ENCODE measurements at regions not wholly inside any gene's neighbourhood (a gene's known extent, or its start where the extent isn't known, plus 50 kb on each side); places are given as distances from the start of the nearest gene placed in this dataset.

DNA sequence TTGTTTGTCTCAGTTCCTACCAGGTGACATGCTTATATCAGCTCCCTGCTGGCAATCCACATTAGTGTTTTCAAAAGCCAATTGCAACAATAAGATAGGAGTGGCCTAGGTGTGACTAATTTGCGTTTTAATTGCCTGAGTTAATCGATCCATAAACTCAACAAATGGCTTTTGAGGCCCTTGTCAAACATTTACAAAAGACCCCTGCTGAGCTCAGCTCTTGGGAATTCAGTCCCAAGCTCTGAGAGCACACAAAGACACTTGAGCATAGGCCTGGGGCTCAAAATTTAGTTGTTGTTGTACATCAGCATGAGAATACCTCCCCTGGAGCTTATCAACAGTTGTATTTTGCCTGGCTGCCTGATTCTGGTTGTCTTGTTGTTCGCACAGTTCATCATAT, 1134.4 kb upstream of the TSPY4 start:
- no peak for DNase-seq (ENCODE audit: low spot score)

DNA sequence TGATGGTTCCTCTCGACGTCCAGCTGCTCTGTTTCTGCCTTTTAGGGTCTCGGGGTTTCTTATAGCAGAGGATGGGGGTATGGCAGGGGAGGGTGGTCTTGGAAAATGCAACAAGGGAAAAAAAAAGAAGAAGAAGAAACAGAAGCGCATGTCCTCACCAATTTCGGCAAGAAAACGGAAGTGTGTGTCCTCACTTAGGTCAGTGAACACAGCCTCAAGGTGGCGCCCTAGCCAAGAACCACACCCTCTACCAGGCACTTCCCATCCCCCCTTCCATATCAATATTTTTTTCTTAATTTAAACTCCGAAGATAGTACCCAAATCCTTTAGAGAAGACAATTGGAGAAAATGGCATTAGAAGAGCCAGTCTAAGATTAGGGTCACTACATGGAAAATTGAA, 1096.1 kb upstream of the TSPY4 start:
- DNase-seq (ENCODE audit: low spot score), result no peak

DNA sequence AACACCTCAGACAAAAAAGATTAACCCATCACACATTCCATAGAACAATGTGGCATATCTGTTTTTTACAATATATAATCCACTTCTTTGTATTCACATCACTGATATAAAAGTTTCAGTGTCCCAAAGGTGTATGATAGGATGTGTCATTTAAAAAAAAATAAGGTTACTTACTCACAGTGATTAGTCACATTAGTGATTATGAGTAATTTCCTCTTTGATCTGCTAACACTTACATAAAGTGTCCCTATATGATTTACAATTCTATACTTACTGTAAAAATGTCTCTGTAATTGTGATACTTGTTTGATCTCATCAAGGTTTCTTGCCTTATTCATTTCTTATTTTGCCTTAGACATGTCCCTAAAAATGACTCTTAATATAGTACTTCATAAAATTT, 1063.5 kb upstream of the TSPY4 start:
- DNase-seq (ENCODE audit: low spot score), result no peak

DNA sequence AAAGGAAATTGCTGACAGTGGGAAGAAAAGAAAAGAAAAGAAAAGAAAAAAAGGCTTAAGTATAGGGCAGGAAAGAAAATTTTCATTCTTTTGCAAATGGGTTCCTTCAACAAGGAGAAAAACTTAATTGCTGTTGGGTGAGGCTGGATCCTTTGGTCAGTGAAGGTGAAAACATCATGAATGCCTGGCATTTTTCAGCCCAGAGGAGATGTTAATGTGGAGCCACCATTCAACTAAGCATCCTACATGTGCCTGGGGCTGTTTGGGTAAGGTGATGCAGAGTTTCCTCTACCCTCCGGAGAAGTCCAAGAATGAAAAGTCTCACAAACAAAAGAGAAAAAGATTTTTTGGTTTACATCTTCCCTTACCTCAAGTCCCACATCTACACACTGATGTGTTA, 1032.2 kb upstream of the TSPY4 start:
- DNase-seq (ENCODE audit: low spot score), result no peak

DNA sequence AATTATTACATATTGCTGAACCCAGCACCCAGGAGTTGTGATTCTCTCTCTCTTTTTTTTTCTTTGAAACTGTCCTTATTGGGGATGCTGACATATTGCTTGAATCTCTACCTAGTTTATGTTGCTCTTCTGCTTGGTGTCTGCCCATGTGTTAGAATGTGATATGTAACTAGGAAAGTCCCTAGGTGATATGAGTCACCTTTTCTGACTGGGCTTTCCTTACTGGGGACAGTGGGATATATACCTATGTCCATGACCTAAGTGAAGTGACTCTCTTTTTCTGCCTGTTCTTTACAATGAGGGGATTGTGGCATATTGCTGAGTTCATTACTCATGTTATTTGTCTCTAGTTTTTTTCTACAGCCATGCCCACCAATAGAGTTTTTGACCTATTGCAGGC, 1013.2 kb upstream of the TSPY4 start:
- no peak for DNase-seq (ENCODE audit: low spot score)

DNA sequence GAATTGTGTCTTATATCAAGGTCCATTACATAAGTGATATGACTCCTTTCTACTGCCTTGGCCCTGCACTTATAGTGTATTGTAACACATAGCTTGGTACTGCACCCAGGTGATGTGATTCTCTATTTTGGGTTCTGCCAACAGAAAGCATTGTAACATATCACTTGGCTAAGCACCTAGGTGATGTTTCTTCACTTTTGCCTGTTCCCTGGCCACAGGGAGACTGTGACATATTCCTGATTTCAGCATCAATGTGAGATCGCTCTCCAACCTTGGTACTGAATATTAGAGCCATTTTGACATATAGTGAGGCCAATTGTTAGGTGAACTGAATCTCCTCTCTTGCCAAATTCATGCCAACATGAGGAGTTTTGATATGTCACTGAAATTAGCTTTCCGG, 1010.3 kb upstream of the TSPY4 start:
- DNase-seq (ENCODE audit: low spot score), result no peak

DNA sequence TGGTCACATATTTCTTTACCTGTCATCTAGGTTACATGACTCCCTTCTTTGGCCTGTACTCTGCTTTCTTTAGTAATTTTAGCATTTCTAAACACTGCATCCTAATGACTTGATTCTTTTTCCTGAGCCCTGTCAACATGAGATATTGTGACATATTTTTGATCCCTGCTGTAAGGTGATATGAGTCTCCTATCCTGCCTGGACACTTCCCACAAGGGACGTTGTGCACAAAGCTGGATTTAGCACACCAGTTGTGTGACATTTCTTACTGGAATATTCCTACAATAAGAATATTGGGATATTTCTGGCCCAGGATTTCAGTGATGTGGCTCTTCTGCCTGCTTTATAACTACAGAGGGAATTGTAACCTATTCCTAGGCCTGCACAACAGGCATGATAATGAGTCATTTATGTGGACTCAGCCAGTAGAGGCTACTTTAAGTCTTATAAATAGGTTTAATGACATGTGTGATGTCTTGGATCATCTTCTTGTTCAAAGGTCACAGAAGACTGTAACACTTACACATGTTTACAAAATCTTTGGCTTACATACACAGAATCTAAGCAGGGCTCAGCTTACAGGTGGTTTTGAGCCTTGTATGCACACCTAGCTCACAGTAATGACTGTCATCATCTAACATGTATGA, 1009.4 kb upstream of the TSPY4 start:
- no peak for DNase-seq (ENCODE audit: low spot score)

DNA sequence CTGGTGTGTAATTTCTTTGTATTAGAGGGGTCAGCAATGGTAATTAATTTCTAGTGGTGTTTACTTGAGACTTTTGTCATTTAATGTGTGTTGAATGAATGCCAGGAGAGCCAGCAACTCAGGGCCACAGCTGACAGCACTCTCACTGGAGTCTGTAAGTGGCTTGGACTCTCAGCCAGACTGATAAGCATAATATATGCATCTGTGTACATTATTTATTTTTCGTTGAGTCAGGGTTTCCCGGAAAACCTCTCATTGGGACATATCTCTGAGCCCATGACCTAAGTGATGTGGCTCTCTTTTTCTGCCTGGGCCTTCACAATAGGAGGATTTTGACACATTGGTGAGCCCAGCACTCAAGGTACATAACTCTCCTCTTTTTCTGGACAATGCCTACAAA, 1007.8 kb upstream of the TSPY4 start:
- DNase-seq (ENCODE audit: low spot score), result no peak

DNA sequence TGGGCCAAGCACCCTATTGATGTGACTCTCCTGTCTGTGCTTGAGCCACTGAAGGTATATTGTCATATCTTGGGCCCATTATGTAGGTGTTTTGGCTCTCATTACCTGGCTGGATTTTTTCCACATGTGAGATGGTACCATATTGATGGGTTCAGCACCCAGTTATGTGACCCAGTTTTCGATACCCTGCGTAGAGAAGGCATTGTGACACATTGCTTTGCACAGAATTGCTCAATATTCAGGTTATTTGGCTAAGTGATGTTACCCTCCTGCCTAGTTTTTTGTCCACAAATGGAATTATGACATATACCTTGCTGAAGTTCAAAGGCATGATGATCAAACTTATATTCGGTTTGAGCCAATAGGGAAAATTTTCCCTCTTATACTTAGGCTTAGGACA, 1007.3 kb upstream of the TSPY4 start:
- no peak for DNase-seq (ENCODE audit: low spot score)

DNA sequence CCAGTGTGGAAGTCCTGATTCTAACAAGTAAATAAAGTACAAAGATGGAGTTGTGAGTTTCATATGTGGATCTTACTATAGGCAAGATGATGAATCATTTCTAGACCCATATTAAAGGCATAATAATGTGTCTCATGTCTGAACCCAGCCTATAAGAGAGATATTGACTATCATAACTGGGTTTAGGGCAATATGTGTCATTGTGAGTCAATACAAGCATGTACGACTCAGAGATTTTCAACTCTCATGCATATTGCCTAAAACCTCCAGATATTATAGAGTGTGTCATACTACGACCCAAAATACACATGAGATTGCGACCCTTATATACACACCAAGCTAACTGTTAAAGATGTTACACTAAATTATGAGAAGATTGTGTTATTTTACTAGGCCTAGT, 1003.9 kb upstream of the TSPY4 start:
- no peak for DNase-seq (ENCODE audit: low spot score)

DNA sequence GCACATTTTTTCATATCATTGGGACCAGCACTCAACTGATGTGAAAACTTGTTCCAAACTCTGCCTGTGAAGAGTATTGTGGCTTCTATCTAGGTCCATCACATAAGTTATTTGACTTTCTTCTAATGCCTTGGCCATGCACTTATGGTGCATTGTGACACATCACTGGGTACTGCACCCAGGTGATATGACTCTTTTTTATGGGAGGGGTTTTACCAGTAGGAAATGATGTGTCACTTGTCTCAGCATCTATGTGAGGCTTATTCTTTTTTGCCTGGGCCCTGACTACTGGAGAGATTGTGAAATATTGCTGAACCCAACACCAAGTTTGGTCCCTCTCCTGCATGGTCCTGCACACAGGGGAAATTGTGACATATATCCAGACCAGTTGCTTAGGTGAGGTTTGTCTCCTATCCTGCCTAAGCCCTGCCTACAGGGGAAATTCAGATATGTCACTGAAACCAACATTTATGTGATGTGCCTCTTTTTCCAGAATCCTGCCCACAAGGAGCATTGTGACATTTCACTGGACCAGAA, 1001.9 kb upstream of the TSPY4 start:
- DNase-seq (ENCODE audit: low spot score), result no peak

DNA sequence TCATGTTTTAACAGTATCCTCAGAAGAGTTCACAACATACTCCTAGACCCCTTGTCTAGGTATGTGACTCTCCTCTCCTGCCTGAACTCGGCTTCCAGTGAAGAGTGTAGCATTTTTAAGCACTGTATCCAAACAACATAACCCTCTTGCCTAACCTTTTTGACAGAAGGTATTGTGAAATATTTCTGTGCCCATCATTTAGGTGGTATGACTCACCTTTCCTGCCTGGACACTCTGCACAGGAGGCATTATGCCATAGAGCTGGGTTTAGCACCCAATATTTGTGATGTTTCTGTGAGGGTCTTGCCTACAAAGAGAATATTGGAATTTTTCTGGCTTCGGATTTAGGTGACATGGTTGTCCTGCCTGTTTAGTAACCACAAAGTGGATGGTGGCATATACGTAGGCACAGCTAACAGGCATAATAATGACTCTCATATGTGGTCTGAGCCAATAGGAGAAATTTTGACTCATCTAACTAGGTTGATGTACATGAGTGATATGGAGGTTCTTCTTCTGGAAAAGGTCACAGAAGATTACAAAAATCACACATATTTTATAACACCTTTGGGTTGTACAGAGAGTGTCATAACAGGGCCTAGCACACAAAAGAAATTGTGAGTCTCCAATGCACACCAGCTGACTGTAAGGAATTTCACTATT, 1001.0 kb upstream of the TSPY4 start:
- no peak for DNase-seq (ENCODE audit: low spot score)

DNA sequence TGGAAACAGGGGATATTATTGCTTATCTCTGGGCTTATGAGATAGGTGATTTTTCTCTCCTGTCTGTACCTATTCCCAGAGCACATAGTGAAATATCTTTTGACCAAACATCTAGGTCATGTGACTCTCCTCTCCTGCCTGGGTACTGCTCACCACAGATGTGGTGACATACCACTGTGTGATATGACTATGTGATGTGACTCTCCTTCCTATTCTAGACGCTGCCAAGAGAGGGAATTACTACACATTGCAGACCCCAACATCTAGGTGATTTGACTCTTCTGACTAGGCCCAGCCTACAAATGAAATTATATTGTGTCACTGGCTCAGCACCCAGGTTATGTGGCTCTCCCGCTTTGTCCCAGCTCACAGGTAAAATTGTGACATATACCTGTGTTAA, 996.3 kb upstream of the TSPY4 start:
- DNase-seq (ENCODE audit: low spot score), result no peak

DNA sequence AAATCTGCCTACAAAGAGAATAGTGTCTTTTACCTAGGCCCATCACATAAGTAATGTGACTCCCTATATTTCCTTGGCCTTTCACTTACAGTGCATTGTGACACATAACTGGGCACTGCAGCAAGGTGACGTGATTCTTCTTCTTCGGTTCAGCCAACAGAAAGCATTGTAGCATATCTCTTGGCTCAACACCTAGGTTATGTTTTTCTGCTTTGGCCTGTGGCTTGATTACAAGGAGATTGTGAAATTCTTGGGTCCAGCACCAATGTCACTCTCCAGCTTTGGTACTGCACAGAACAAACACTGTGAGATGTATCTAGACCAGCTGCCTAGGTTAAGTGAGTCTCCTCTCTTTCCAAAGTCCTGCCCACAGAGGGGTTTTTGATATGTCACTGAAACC, 995.1 kb upstream of the TSPY4 start:
- DNase-seq (ENCODE audit: low spot score), result no peak

DNA sequence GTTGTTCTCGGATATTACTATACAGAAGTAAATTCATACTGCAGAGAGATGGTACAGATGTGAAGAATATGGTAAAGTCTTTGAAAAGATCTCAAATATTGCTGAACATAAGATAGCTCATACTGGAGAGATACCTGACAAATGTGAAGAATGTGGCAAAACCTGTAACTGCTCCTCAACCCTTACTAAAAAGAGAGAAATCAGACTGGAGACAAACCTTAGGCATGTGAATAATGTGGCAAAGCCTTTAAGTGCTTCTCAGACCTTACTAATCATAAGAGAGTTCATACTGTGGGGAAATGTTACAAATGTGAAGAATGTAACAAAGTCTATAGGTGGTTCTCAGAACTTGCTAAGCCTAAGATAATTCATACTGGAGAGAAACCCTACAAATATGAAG, 986.0 kb upstream of the TSPY4 start:
- no peak for DNase-seq (ENCODE audit: low spot score)

DNA sequence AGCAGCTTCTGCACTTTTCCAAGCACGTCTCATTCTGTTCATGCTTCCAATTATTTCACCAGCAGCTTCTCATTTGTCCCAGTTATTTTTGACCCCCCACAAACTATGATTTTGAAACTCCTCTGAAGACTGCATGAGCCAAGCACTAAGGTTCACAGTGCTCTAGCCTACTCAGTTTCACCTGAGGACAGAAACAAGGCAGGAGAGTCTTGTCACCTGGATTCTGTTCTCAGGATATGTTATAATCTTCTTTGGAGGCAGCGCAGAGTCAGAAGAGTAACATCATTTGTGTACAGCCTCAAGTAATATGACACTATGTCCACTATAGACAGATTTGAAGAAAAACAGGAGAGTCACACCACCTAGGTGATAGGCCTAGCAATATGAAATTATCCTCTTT, 985.1 kb upstream of the TSPY4 start:
- no peak for DNase-seq (ENCODE audit: low spot score)

DNA sequence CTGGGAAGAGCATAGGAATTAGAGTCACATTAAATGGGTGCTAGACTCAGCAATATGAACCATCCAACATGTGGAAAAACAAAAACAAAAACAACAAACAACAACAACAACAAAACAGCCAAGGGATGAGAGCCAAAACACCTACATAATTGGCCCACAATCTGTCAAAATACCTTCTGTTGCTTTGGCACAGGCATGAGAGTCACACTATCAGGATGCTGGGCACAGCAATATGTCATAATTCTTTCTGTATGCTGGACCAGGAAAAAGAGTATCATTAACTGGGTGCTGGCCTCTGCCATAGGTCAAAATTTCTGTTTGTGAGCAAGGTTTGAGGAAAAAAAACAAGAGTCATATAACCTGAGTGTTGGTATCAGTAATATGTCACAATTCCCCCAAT, 979.1 kb upstream of the TSPY4 start:
- DNase-seq (ENCODE audit: low spot score), result no peak

DNA sequence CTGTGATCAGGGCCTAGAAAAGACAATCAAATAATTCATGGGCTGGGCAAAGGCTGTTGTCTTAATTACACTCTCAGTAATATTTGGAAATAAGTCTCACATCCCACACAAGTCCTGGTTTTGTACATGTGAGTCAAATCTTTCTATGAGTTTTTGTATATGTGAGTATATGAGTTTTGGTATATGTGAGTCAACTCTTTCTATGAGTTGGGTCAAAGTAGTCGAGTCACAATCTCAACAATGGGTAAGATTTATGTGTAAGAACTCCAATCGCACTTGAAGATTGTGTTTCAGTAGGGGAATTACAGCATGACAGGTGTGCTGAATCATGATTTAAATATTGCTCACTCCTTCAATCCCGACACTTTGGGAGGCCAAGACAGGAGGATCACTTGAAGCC, 975.5 kb upstream of the TSPY4 start:
- no peak for DNase-seq (ENCODE audit: low spot score)

DNA sequence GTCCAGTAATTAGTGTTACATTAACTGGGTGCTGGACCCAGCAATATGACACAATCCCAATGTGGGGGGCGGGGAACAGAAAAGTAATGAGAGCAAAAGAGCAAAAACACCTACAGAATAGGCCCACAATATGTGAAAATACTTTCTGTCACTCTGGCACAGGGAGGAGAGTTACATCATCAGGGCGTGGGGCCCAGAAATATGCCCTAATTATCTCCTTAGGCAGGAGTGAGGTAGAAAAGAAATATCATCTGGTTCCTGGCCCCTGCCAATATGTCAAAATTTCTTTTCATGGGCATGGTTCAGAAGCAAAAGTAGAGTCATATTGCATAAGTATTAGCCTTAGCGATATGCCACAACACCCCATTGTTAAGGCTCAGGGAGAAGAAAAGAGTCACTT, 959.8 kb upstream of the TSPY4 start:
- DNase-seq (ENCODE audit: low spot score), result no peak

DNA sequence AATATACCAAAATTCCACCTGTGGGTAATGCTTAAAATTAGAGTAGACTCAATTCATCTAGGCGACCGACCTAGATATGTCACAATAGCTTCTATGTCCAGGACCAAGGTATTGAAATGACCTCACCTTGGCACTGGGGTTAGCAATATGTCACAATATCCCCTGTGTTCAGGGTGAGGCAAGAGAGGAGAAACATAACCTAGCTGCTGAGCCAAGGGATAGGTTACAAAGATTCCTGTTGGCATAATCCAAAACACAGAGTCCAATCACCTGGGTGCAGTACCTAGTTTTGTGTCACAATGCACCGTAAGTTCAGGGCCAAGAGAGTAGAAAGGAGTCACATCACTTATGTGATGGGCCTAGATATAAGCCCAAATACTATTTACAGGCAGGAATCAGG, 957.5 kb upstream of the TSPY4 start:
- no peak for DNase-seq (ENCODE audit: low spot score)

DNA sequence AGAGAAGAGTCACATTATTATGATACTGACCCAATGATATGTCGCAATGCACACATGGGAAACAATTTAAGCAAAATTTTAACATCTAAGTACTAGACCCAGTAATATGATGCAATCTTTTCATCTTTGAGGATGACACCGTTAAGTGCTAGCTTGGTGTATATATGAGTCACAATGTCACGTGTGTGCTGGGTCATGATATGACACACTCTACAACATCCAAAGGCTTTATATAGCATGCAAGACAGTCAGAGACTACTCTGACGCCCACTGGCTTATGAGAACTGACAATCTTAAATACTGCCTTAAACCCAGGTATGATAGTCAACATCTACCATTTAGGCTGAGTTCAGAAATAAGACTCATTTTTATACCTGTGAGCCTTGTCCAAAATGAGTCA, 955.8 kb upstream of the TSPY4 start:
- DNase-seq (ENCODE audit: low spot score), result no peak

DNA sequence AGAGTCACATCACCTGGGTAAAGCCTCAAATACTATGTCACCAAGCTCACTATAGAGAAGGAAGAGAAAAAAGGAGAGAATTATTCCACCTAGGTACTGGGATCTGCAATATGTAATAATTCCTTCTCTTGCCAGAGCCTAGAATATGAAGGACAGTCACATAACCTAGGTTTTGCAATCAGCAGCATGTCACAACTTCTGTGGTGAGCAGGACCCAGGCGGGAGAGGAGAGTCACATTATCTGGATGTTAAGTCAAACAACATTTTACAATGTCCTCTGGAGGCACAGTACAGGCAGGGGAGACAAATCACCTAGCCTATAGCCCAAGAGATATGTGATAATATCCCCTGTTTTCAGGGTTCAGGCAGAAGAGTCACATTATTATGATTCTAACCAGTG, 951.2 kb upstream of the TSPY4 start:
- DNase-seq (ENCODE audit: low spot score), result no peak

DNA sequence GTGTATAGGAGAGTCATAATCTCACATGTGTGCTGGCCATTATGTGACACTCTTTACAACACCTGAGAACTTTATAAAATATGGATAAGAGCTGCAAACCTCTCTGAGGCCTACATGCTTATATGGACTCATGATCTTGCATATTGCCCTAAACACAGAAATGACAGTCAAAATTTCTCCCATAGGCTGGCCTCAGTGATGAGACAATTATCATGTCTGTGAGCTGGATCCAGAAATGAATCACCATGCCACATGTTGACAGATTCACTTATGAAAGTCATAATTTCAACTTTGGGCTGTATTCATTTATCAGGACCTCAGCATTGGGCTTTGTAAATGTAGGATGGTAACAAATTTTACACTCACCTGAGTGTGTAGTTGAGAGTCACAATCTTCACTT, 948.8 kb upstream of the TSPY4 start:
- no peak for DNase-seq (ENCODE audit: low spot score)

DNA sequence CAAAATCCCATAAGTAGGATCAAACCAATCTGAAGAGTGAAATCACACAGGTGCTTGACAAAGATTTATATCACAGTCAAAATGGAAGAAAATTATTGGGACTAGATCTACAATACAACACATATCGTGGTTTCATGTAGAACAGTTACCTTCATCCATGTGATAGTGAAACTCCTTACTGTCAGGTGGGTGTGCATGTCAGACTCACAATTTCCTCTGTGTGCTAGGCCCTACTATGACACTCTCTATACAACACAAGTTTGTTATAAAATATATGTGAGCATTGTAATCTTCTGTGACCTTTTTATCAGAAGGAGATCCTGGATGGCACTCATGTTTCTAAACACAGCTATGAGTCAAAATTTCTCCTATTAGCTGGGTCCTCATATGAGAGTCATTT, 947.0 kb upstream of the TSPY4 start:
- no peak for DNase-seq (ENCODE audit: low spot score)
